Upper lobe of right lung (tissue), 1 donor: ENCODE measurements at regions not wholly inside any gene's neighbourhood (a gene's known extent, or its start where the extent isn't known, plus 50 kb on each side); places are given as distances from the start of the nearest gene placed in this dataset.
"Not testable (repeated sequence)": the region's sequence is repeated elsewhere in the genome, so short reads cannot be mapped to it uniquely, and the experiment has no call there.

ENCODE experiments used
- ATAC-seq: fragments of 200-7000 bp; cut with Tn5 transposase; one replicate; pipeline ENCODE4 v1.9.1; 2020; ENCODE audit warnings: mild to moderate bottlenecking, moderate library complexity
- DNase-seq: peaks from one replicate; pipeline ENCODE4 v3.0.0-alpha.2; 2020
- H3K27ac ChIP-seq: fragments of 200-600 bp; one replicate; pipeline ENCODE4 v1.8.0; 2022
- H3K27me3 ChIP-seq: fragments of 200-600 bp; one replicate; pipeline ENCODE4 v1.8.0; 2022; ENCODE audit warnings: mild to moderate bottlenecking
- H3K36me3 ChIP-seq: fragments of 200-600 bp; one replicate; pipeline ENCODE4 v1.8.0; 2022
- H3K4me1 ChIP-seq: fragments of 200-600 bp; one replicate; pipeline ENCODE4 v1.8.0; 2022
- H3K4me3 ChIP-seq: fragments of 200-600 bp; one replicate; pipeline ENCODE4 v1.8.0; 2022; ENCODE audit warnings: mild to moderate bottlenecking
- H3K9me3 ChIP-seq: fragments of 200-600 bp; one replicate; pipeline ENCODE4 v1.8.0; 2022
- intact Hi-C: fragments of 100-400 bp; cut with DNase I; formaldehyde crosslinking; loops from one replicate; pipeline ENCODE4 v1.11.0; 2022
- TF ChIP-seq, protein P1 (sequence below): fragments of 200-600 bp; IDR thresholded peaks from one replicate; pipeline ENCODE4 v1.8.0; 2022; ENCODE audit warnings: antibody characterized with exemption
- donor health status: DM: no; HTN: yes; CAD: no; lungs with severe emphysema.

DNA sequence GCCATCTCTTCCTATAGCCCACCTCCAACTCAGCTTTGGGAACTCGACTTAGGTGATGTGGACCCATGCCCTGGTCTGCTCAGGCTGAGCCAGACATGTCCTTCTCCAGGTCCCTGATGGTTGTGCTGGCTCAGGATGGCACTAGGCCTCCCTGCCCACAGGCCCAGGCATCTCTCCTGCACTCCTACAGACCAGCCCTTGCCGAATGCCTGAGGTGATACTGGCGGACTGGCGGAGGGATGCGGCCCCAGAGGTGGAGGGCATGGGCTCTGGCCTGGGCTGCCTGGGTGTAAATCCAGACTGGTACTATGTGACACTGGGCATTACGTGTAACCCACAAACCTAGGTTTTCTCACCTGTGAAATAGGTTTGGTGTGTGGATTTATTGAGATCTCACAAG, 352.8 kb downstream of the SHANK2 start:
- H3K27ac ChIP-seq, result no peak overlapping the region
- peaks cover 4% of the 10 kb centered on the region for H3K9me3 ChIP-seq
- TF ChIP-seq, protein P1, sequence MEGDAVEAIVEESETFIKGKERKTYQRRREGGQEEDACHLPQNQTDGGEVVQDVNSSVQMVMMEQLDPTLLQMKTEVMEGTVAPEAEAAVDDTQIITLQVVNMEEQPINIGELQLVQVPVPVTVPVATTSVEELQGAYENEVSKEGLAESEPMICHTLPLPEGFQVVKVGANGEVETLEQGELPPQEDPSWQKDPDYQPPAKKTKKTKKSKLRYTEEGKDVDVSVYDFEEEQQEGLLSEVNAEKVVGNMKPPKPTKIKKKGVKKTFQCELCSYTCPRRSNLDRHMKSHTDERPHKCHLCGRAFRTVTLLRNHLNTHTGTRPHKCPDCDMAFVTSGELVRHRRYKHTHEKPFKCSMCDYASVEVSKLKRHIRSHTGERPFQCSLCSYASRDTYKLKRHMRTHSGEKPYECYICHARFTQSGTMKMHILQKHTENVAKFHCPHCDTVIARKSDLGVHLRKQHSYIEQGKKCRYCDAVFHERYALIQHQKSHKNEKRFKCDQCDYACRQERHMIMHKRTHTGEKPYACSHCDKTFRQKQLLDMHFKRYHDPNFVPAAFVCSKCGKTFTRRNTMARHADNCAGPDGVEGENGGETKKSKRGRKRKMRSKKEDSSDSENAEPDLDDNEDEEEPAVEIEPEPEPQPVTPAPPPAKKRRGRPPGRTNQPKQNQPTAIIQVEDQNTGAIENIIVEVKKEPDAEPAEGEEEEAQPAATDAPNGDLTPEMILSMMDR, result no peak
- no peaks in the 10 kb centered on the region for H3K4me1 ChIP-seq
- ATAC-seq (no peak), DNase-seq (peak; percentile 32)
- no peaks in the 10 kb centered on the region for H3K27me3 ChIP-seq
- no peak overlapping the region for H3K4me3 ChIP-seq
- intact Hi-C loops, result no loop called here
- no peaks in the 10 kb centered on the region for H3K36me3 ChIP-seq

- H3K27ac ChIP-seq, result no peak overlapping the region
- peak; percentile 72 for ATAC-seq
These were observed 351.8 kb downstream of the SHANK2 start for GRCh38 chr11:70900540-70900939.

GRCh38 chr11:70901951-70902521, 350.3 kb downstream of the SHANK2 start:
- no peaks in the 10 kb centered on the region for H3K4me1 ChIP-seq
- intact Hi-C loops, result no loop called here

More at GRCh38 chr11:70900540-70900939, 351.8 kb downstream of the SHANK2 start:
- intact Hi-C loops, result no loop called here
- DNase-seq, result peak; percentile 43
- H3K4me1 ChIP-seq, result no peaks in the 10 kb centered on the region
- H3K4me3 ChIP-seq, result no peak overlapping the region
- TF ChIP-seq, protein P1, result no peak
- peaks cover 4% of the 10 kb centered on the region for H3K9me3 ChIP-seq
- H3K27me3 ChIP-seq, result no peaks in the 10 kb centered on the region
- H3K36me3 ChIP-seq, result no peaks in the 10 kb centered on the region

GRCh38 chr11:70903229-70903628, 349.1 kb downstream of the SHANK2 start:
- H3K27me3 ChIP-seq, H3K4me3 ChIP-seq, intact Hi-C loops, ATAC-seq, H3K27ac ChIP-seq, DNase-seq, H3K9me3 ChIP-seq, H3K36me3 ChIP-seq, H3K4me1 ChIP-seq: not testable (repeated sequence)

More at GRCh38 chr11:70901951-70902521, 350.3 kb downstream of the SHANK2 start:
- TF ChIP-seq, protein P1, result no peak
- peak; percentile 54 for DNase-seq
- Histone ChIP-seq H3K9me3 (peaks cover 4% of the 10 kb centered on the region), H3K36me3 (no peaks in the 10 kb centered on the region), H3K27me3 (no peaks in the 10 kb centered on the region), H3K4me3 (no peak overlapping the region), H3K27ac (no peak overlapping the region)
- peak; percentile 11 for ATAC-seq

- Histone ChIP-seq H3K27me3 (no peaks in the 10 kb centered on the region), H3K36me3 (no peaks in the 10 kb centered on the region), H3K27ac (no peak overlapping the region), H3K4me3 (no peak overlapping the region), H3K9me3 (no peaks in the 10 kb centered on the region), H3K4me1 (no peaks in the 10 kb centered on the region)
- intact Hi-C loops, result no loop called here
- DNase-seq, result peak; percentile 53
- ATAC-seq, result no peak
- TF ChIP-seq, protein P1, result no peak
These were observed 346.3 kb downstream of the SHANK2 start for GRCh38 chr11:70906101-70906500.

DNA sequence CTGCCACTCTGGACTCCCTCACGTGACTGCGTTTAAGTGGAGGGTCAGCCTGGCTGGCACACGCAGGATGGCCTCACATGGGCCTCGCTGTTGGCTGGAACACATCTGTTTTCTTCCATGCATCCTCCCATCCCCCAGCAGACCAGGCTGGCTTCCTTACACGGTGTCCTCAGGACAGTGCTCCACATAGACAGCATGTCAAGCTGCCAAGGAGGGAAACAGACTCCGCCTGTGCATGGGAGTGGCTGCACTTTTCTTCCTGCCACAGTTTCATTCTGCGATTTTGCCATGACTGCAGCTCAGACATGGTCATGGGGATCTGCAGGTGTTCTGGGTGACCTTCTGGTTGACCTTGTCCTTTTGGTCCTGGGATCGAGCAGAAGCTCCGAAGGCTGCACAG, 344.2 kb downstream of the SHANK2 start:
- DNase-seq, result peak; percentile 34
- H3K27ac ChIP-seq, result no peak overlapping the region
- no peaks in the 10 kb centered on the region for H3K27me3 ChIP-seq
- no peaks in the 10 kb centered on the region for H3K4me1 ChIP-seq
- H3K9me3 ChIP-seq, result no peaks in the 10 kb centered on the region
- no peaks in the 10 kb centered on the region for H3K36me3 ChIP-seq
- no peak for ATAC-seq
- no peak overlapping the region for H3K4me3 ChIP-seq
- TF ChIP-seq, protein P1, result no peak
- intact Hi-C loops, result no loop called here
